HG03066 (cell line): ENCODE measurements at regions not wholly inside any gene's neighbourhood (a gene's known extent, or its start where the extent isn't known, plus 50 kb on each side); places are given as distances from the start of the nearest gene placed in this dataset.
"Not testable (repeated sequence)": the region's sequence is repeated elsewhere in the genome, so short reads cannot be mapped to it uniquely, and the experiment has no call there.

Source experiments
- ATAC-seq: cut with Tn5 transposase; IDR thresholded peaks from one replicate; pipeline ENCODE4 v1.9.1; 2021; ENCODE audit warnings: low read depth; ENCODE audit not compliant: unreplicated experiment

DNA sequence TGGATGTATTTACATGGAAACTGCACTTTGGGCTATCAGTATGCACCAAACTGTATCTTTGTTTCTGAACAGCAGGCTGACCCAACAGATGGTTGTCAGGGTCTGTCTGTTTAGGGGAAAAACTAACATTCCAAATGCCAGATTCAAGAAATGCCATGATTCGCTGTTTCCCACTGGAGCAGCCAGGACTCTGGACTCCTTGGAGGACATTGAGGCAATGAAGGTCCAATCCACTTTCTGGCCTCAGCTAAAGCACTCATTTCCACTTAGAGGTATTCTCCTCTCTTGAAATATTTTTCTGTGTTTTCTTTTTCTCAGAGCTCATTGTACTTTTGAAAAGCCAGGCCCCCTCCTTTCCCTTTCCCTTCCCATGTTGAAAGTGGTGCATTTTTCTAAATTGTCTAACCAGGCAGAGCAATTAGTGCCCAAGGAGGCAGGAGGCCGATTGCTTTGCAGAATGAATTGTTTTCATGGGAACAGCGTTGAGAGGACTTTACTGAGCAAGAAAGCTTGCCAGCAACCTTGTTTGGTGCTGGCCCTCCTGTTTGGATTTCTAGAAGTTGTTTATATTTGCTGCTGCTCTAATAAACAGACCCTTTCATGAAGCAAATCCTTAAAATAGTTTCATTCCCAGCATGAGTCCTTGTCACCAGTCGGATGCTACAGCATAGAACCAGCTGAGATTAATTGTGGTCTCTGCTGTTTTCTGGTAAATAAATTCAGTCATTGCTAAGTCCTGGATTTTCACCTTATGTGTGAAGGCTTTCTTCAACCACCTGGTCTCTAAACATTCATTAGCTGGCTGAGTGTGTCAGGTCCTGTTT is 132.8 kb upstream of the TAF11L2 start:
- no peak for ATAC-seq

DNA sequence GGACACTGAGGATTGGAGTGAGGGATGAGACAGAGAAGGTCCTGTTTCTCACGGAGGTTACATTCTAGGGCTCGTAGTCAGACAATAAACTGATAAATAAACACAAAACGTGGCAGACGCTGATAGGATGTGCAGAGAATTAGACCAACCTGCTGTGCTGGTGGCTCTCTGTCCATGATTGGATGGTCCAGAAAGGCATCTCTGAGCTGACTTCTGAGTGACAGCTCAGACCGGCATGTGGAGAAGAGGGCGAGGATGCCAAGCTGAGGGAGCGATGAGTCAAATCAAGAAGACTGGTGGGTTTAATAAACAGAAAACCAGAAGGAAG is 132.3 kb upstream of the TAF11L2 start:
- no peak for ATAC-seq

DNA sequence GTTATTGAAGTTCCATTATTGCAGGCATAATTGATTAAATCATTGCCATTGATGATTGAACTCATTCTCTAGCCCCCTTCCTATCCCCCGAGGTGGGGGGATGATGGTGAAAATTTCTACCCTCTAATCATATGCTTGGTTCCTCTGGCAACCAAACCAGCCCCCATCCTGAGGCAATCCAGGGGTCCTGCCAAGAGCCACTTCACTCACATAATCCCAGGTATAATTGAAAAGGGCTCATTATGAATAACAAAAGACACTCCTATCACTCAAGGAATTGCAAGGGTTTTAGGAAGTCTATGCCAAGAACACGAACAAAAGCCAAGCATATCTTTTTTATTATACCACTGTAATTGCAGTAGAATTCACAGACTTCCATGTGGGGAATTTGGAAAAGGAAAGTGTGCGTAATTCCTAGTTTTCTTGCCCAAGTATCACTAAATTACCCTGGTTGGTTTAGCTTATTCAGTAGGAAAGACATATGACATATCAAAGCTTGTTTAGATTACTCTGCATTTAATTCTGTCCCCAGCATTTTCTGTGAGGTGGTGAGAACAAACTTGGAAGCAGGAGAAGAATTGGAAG is 130.7 kb upstream of the TAF11L2 start:
- ATAC-seq = no peak

DNA sequence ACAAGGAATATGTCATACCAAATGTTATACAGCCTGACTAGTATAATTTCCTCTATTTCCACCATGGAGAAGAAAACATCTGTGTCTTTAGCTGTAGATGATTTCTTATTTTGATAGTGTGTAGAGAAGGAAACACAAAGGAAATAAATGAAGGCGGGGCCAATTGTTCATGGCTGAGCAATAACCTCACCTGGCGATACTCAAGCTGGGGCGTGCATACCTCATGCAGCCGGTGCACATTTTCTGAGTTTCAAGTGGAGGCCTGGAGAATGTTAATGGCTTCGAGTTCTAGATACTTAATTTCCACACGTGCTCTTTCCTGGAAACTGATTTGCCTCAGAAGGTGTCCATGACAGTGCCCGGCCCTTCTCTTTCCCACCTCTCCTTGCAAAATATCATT is 127.4 kb upstream of the TAF11L2 start:
- ATAC-seq = no peak

DNA sequence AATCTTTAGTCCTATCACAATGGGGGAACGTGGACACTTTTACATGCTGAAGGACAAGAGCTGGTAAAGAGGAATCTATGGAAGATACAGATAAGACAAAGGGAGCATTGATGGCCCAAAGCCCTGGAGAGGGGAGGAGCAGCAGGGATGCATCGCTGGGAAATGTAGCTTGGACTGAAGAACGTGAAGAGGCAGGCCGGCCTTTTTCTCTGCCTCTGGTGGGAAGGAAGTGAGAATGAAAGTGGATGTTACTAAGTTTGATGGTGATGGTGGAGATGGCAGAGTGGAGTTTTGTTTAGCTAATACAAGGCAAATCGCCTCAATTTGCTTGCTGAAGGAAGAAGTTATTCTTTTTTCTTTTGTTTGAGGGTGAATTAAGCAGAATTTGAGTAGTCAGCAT is 124.6 kb upstream of the TAF11L2 start:
- ATAC-seq = no peak

DNA sequence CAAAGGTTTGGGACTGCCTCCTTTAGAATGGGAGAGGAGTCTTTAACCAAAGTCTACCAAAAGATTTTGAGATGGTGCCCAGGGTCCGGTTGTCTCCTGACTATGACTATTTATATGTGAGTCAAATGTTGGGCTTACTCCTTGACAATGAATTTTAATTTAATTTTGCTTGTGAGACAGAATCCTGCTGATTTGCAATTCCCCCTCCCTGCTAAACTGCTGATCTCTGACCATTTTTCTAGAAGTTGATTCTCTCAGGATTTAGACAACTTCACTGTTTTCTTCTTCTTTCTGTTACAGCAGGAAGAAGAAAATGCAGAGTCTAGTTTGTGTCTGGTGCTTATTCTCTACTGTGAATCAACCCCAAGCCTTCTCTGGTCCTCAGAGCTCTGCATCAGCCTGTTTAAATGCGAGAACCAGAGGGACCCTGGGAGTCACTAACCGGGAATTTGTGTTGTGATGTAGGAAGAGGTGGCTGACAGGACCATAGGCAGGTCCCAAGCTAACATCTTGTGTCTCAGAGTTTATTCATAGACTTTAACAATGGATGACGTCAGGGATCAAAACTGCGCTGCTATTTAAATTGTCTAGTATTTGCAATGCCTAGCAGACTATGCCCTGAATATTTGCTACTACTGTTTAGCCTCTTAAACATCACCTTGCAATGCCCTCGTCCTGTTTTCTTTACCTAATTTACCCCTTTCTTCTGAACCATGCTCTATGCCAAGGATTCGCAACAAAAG is 124.0 kb upstream of the TAF11L2 start:
- no peak for ATAC-seq

DNA sequence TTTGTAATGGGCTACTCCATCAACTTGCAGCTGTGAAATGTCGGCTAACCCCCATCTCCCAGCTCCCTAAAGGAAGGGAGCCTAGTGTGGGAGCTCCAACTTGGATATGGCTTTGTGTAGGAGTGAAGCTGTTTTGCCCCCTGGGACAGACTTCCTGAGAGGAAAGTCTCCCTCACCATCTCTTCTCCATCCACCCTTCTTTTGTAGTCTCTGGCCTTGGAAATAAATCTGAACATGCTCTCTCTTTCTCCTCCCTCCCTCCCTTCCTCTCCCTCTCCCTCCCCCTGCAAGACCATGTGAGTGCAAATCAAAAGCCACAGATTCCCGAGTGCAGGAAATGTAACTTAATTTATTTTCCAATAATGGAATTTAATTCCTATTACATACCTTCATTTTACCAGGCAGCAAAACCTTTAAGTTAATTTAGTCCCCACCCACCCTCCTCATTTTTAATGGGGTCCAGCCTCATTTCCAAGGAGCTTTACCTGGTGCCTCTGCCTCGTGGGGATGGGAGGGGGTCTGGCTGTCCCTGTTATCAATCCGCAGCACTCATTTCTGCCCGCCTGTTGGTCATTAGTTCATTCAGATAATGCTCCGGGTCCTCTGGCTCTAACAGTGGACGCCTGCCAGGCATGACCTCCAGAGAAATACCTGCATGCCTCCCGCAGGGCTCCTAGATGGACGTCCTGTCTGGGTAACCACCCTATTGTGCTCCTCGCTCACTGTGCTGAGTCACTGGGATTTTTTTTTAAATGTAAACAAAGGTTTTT is 122.9 kb upstream of the TAF11L2 start:
- ATAC-seq = no peak

DNA sequence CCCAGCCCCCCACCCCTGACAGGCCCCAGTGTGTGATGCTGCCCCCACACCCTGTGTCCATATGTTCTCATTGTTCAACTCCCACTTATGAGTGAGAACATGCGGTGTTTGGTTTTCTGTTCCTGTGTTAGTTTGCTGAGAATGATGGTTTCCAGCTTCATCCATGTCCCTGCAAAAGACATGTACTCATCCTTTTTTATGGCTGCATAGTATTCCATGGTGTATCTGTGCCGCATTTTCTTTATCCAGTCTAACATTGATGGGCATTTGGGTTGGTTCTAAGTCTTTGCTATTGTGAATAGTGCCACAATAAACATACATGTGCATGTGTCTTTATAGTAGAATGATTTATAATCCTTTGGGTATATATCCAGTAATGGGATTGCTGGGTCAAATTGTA is 122.1 kb upstream of the TAF11L2 start:
- ATAC-seq = not testable (repeated sequence)

DNA sequence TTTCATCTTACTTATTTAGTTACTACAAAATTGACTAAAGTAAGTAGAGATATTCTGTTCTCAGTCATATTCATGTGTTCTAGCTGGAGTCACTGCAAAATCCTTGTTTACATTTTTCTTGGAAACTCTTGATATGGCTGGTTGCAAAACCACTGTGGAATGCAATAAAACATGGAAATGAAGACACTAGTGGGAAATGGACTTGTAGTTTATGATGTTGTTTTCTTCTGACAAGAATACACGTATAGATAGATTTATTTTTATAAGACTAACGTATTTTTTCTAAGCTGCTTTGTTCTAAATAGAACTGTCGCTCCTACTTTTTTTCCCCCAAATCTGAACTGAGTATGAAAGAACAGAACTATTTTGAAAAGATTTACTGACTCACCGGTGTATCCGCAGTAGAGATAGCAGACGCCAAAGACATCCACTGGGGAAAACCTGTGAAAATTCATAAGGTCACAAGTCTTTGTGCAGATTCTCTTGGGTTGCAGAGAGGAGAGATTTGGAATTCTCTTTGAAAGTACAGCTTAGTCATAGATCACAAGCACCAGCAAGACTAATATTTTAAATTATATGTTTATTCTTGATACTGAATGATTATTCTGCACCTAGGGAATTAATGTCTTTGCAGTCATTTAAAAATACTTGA is 119.6 kb upstream of the TAF11L2 start:
- ATAC-seq = no peak

DNA sequence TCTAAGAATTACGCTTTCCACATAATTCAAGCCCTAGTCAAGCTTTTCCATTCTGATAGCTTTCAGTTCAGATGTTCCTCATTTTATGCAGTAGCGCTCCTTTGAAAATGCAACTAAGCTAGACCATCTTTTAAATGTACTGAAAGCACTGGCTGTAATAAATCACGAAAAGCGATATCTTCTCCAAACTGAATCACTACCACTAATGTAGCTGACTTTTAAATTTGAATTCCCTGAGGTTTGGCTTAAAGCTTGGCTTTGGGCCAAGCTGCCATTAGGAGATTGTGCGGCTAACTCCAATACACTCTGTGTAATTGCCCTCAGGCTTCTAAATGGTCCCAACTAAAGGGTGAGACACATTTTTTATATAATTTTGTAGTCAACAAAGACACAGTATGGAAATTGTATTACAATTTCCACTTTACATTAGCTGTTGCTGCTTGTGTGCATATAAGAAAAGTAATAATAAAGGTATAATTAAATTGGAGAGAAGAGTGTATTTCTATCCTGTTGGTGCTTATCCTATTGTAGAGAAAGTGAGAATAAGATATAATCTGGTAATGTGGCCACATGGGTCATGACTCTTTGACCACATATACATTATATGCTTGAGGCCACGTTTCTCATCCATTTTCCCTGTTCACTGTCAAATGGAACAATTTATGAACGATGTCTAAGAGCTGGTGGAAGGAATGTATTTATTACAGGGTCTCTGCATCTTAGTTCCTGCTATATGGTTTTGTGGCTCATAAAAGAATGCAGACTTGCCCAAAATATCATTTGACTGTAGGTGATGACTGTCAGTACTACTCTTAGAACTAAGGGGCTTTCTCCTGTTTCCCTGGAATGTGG is 118.7 kb upstream of the TAF11L2 start:
- ATAC-seq = no peak

DNA sequence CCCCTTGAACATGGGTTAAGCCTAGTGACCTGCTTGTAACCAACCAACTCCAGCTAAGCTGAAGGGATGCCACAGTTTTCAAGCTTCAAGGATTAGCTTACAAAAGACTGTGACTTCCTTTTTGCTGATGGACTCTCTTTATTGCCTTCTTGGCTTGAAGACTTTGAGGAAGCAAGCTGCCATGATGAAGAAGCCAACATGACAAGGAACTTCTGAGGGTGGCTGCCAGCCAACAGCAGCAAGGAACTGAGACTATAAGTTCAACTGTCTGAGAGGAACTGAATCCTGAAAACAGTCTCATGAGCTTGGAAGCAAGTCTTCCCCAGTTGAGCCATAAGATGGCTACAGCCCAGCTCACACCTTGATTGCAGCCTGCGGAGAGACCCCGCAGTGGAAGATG is 116.1 kb upstream of the TAF11L2 start:
- no peak for ATAC-seq

DNA sequence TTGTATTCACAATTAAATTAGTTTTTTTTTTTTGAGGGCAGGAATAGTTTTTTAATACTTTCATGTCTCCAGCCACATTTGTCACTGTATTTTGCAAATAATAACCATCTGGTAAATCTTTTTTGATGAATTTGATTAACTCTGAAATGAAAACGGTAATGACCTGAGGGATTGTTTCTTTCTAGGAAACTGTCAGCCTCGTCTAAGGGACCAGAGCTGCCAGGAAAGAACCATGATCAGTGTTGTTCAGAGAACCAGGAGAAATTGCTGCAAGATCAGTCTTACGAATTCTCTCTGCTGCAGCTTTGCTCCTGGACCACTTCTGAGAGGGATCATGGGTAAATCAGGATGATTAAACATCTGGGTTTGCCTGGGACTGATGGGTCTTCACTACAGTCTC is 114.5 kb upstream of the TAF11L2 start:
- ATAC-seq = no peak

DNA sequence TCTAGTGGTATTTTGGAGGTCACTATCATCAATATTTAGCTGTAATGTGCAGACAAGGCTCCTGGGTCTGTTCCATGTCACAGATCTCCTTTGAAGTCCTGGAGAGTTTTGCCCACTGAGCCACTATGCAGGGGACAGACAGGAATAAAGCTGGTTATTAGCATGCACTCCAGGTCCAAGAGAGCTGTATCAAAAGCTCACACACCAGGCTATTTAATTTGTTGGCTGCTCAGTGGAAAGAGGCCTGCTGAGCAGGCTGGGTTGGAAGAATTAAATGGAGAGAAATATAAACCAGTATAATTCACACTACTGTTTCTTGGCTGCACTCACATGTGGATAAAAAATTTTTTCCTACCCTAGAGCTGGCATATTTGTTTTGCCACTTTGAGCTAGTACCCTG is 113.8 kb upstream of the TAF11L2 start:
- no peak for ATAC-seq

DNA sequence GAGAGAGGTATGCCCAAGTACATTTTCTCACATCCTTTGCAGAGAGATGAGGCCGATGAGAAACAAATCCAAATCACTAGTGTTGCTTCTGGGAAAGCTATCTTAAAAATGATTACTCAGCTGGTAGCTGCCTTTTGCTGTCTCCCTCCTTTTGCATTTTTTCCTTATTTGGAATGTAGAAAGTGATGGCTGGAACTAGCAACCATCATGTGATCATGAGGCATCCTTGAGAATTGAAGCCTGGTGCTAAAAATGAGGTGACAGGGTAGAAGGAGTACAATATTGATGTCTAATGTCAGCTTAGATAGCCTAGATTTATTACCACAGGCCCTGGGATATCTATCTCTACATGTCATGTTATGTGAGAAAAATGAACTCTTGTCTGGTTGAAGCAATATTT is 109.3 kb upstream of the TAF11L2 start:
- ATAC-seq = no peak

DNA sequence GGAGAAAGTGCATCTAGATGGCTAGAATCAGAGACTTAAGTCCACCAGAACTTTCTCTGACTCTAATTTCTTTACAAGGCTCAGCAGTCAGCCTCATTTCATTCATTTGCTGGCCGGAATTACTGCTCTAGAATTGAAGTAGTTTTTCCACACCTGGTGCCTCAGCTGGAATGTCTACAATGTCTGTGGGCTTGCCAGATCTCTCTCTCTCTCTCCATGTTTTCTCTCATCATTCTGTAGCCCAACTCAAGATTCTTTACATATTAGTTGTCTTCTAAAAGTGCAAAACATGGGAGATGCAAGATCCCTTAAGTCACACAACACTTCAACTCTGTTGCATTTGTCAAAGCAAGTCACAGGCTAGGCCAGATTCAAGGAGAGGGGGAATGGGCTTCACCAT is 103.9 kb upstream of the TAF11L2 start:
- no peak for ATAC-seq

DNA sequence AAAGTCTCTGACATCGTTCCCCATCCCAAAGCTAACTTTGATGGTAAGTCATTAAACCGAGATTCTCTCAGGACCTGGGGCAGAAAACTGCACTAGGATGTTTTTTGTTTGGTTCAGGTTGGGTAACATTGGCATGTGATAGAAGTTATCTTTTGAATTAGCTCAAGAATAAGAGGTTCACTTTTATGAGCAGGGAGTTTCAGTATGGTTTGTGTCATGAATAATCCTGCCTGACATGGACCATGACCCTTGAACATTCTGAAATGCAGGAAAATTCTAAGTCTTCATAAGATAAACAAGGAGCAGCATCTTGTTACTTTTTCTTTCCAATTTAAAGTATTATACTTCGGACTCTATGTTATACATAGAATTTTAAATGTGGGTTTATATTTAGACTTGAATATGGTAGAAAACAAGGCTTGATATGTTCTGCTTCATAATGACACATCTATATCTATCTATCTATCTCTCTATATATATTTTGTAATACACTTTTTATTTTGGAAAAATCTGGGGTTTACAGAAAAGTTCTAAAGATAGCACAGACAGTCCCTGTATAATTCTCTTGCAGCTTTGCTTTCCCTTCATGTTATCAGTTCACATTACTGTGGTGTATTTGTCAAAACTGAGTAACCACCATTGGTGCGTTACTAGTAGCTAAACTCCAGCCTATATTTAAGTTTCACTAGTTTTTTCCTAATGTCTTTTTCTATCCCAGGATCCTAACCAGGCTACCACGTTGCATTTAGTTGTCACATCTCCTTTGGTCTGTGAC is 102.7 kb upstream of the TAF11L2 start:
- ATAC-seq = no peak

DNA sequence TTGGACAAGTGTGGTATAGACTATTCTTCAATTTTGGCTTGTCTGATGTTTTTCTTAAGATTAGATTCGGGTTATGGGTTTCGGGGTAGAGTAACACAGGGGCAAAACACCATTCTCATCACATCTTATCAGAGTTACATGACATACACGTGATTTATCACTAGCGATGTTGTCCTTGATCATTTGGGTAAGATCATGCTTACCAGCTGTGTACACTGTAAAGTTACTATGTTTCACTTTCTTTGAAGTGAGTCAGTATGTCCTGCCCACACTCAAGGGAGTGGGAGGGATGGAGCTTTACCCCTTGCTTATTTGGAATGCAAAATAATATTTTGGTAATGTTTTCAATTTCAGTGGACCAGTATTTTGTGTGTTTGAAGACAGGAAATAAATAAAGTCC is 101.8 kb upstream of the TAF11L2 start:
- ATAC-seq = no peak

DNA sequence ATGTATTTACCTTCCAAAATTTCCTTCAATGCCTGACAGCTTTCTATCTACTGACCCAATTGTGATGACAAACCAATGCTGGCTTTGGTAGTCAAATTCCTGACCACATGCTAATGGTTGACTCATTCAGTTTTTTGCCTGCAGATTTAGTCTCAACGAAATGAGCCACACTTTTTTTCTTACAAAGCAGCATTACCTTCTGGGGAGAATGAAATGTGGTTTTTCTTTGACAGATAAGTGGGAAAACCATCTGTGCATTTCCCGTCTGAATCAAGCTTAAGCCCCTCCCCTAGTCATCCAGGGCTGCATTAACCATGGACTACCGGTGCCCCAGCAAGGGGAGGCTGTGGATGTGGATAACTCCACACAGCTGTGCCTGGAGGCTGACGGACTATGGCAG is 99.6 kb upstream of the TAF11L2 start:
- no peak for ATAC-seq
